GM18873 (cell line): ENCODE measurements at regions not wholly inside any gene's neighbourhood (a gene's known extent, or its start where the extent isn't known, plus 50 kb on each side); places are given as distances from the start of the nearest gene placed in this dataset.

Experiments used
- ATAC-seq: cut with Tn5 transposase; IDR thresholded peaks from one replicate; pipeline ENCODE4 v1.9.1; 2021; ENCODE audit warnings: mild to moderate bottlenecking, moderate library complexity, moderate number of reproducible peaks; ENCODE audit not compliant: unreplicated experiment, low FRiP score

DNA sequence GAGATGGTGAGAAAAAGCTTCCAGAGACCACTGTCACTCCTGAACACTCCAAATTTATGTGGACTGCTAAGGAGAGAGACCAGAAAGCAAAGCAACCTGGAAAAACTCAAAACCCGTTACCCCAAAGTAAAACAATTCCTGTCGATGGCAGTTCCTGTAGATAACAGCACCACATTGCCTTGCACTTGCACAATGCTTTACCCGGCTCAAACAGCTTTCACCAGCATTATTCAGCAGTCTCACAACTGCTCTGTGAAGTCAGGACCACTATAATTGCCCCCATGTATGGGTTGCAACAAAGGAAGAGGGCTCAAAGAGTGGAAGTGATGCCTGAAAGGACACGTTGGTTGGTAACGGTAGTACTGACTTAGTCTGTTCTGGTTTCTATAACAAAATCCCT is 234.8 kb downstream of the BCOR start:
- no peak for ATAC-seq

DNA sequence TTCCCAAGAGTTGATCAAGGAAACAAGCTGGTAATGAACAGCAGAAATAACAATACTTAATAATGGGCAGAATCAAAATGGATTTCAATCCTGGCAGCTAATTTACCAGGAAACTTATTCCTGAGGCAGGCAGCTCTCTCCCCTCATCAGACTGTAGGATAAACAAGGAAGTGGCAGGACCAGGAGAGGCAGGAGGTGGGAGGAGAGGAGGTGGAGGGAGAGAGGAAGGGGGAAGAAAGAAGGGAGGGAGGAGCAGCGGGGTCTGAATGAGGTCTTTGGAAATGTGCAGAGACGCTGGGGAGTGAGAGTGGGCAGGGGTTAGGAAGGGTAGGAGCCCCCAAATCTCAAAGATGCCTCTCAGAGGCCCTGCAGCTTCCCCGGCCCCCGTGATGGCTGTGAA is 231.5 kb downstream of the BCOR start:
- no peak for ATAC-seq

DNA sequence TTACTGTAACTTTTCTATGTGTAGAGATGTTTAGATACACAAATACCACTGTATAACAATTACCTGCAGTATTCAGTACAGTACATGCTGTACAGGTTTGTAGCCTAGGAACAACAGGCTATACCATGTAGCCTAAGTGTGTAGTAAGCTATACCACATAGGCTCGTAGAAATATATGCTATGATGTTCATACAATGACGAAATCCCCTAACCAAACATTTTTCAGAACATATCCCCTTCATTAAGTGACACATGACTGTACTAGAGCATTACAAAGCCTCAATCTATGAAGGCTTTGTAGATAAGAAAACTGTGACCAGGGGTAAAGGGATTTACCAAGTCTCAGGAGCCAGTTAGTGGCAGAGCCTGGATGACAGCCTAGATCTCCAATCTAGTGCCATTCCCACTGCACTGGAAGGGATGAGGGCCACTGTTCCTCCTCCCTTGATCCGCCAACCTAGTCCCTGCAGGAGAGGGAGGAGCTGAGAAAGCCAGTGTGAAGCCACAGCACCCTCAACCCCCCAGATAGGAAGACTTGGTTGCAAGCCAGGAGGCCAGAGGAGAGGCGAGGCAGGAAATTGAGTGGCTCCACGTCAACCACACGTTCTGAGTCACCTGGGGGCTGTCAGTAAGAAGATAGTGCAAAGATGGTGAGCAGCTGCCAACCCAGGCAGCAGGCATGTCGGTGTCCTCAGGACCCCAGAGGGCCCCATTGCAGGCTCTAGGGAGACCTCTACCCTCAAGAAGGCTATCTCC is 227.7 kb downstream of the BCOR start:
- no peak for ATAC-seq

DNA sequence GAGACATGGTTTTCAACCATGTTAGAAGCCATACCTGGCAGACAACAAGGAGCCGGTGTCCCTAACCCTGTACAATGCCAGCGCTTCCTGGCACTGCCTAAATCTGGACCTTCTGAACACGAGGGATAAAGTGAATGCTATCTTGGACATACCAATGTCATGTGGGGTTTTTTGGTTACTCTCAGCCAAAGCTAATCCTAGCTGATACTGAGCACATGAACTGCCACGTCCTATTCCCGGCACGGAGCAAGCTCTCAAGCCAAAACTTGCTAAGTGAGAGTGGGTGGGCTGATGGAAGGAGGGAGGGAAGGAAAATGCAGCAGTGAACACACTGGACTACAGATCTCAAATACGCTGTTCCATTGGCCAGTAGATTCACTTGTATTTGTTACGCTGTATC is 226.1 kb downstream of the BCOR start:
- ATAC-seq, result no peak

DNA sequence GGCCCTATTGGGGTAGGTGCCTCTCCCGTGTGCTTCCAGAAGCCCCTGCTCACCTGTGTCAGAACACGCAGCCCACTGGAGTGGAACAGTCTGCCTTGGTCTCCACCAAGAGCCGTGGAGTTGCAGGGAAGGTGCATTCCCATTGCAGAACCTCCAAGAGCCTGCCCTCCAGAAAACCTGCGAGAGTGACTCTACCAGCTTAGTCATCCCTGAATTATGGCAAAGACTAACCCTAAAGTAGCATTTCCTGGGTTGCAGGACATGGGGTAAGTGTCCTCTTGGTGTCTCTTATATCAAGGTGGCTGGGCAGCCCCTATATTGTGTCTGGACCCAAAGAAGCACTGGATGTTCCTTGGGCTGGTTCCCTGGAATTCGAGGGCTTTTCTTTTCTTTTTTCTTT is 224.6 kb downstream of the BCOR start:
- no peak for ATAC-seq

- peak; percentile 93 for ATAC-seq
Measured at GRCh38 chrX:39874202-39874816, 223.4 kb downstream of the BCOR start.

- no peak for ATAC-seq
Measured at GRCh38 chrX:39875834-39876628, 221.7 kb downstream of the BCOR start.

DNA sequence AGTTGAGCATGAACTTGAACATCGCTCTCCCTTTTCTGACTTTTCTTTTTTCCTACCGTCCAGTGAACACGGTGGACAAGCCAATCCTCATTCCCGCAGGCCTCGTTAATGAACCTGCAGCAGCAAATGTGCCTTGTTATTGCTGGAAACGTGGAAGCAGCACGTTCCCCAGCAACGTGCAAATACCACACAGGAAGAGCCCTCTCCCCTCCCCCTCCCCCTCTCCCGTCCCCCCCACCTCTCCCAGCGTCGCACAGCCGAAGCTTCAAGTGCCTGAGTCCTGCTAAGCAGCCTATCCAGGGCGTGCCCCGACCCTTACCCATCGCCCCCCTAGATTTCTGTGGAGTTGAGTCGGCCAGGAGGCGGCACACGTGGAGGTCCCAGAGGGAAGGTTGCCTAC is 219.9 kb downstream of the BCOR start:
- ATAC-seq, result no peak

DNA sequence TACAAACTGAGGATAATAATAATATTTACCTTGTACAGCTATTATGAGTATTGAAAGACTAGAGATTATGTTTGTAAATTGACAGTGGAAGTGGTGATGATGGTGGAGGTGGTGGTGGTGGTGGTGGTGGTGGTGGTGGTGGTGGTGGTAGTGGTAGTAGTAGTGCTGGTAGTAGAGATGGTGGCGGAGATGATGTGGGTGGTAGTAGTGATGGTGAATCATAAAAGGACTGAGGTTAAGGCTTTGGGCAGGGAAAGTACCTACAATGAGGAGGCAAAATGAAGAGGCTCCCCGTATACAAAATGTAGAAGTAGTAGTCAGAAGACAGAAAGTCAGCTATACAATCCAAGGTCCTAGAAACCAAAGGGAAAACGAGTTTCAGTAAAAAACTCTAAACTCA is 214.1 kb downstream of the BCOR start:
- no peak for ATAC-seq

GRCh38 chrX:39886282-39886681 is 211.5 kb downstream of the BCOR start:
- ATAC-seq, result no peak

DNA sequence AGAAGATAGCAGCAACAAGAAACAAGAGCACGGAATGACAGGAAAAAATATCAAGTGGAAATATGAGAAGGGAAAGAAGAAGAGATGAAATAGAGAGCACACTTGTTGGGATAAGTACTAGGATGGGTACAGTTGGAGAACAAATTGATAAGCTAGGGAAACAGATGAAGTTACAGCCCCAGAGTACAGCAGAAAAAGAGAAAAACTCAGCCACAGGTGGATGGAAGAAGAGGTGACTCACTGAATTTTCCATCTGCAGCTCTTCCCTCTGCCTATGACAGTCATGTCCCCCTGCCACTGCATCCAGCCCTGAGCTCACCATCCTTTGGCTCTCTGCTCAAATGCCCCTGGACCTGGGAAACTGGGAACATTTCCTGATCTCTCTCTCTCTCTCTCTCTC is 209.0 kb downstream of the BCOR start:
- ATAC-seq, result no peak

DNA sequence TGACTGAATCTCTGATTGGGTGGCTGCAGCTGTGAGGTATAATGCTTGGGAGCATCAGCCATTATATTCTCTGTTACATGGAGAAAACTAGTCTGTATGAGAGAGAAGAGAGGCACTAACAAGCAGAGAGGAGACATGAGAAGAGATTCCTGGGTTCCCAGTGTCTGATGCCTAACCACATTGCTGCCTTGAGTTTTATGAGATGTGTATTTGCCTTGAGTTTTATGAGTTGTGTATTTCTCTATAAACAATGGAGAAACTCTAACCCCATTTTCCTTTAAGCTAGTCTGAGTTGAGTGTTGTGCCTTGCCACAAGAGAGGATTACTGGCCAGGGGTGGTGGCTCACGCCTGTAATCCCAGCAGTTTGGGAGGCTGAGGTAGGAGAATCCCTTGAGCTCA is 208.1 kb downstream of the BCOR start:
- no peak for ATAC-seq

DNA sequence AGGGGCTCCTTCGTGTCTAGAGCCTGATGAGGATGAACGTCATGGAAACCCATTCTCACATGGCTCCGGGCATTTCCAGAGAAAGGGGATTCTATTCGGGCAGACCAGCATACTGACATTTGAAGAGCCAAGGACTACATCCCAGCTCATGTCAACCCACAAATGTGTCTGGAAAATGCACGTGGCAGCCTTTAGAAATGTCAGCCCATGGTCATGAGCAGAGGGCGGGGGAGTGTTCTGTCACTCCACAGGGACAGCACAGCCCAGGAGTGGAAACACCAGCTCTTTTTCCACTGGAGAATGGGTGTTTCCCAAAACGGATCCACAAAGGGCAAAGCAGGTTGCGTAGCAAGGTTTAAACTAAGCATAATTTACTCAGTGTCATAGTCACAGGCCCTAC is 207.0 kb downstream of the BCOR start:
- ATAC-seq, result no peak

DNA sequence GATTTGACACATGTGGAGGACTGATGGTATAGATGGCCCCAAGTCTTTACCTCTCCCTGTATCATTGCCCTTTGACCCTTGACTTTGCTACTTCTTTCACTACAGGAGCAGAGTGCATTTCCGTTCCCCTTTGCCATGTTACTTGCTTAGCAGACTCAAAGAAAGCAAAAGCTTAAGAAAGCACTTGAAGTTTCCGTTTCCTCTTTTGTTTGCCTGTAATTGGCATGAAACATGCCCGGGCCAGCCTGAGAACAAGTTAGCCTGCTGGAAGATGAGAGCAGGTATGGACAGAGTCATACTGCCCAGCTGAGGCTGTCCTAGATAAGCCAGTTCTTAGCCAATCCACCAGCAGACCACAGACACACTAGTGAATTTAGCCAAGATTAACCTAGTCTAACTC is 206.0 kb downstream of the BCOR start:
- no peak for ATAC-seq

DNA sequence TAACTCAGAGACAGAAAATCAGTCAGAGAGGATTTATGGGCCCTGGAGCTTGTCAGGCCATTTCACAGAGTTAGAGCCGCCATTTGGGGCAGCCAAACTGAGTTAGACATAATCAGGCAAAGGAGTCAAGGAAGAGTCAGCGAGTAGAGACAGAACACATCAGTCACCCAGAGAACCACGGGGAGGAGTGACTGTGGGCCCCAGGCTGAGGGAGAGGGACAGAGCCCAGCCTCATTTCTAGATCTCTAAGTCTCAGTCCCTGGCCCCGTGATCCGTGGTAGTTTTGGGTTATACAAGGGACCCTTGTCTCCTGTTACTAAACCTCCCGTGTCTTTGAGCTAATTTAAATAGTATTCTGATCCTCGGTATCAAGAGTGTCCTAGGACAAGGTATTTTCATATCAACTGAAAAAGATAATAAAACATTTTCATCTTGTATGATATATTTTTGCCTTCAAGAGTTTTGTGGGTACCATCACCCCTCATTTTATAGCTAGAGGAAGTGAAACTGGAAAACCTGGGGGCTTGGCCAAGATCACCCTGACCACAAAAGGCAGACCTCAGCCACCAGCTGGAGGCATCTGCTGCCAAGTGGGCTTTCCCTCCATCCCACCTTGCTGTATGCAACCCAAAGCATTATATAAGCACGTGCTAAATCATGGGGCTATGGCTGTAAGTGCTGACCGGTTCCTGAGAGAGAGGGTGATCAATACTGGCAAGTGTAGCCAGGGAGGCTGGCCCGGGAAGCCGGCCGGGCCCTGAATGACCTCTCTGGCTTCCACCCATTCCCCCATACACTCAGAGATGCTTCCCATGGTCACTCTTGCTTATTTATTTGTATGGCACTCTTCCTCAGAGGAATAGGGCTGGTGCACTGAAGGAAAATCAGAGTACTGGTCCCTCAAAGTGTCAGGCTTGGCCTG is 204.1 kb downstream of the BCOR start:
- ATAC-seq, result no peak

DNA sequence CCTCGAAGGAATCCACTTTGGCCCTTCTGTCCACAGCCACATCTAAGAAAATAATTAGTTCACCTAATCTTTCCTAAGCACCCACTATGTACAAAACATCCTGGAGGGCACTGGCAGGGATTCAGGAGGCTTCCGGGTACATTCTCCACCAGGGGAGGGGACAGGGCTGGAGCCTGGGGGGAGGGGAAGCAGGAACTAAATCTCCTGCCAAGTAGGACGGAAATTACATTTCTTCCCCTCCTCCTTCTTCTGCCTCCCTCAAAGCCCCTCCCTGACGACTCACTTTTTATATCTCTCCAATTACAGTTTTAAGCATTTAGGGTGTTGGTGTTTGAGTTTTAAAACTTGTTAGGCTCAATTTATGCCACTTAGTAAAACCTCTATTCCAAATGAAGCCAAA is 203.1 kb downstream of the BCOR start:
- no peak for ATAC-seq

DNA sequence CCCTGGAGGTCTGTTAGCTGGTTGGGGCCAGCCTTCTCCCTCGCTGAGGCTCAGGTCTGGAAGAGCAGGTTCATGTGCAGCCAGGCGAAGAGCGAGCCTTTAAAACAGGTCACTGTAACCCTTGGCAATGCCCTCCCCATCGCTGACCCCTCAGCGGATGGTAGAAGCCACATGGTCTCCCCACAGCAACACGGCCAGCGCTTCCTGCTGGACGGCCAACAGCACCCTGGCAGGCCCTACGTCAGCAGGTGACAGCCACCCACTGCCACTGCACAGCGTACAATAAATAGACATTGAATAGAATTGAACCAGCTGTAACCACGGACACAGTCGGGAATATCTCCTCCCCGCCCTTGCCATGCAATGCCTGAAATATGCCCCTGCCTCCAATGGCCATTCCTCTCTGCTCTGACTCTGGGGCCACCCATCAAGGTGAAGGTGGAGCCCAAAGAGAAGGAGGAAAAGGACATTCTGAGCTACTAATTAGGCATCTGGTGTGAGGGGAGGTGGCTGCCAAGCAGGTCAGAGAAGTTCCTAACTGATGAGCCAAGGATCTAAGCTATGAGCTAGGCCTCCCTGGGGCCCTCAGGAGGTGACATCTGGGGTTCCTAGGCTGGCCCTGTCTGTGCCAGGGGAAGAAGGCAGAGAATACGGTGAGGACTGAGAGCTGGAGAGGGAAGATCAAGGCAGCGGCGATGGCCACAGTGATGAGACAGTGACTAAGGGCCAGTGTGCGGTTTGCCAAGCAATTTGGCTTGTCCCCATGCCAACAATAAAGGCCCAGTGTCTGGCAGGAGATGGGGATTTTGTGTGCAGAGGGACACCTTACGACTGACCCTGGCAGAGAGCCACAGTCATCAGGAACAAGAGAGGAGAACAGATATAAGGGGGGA is 202.3 kb downstream of the BCOR start:
- ATAC-seq, result no peak

GRCh38 chrX:39896951-39897740 is 200.6 kb downstream of the BCOR start:
- ATAC-seq, result no peak

DNA sequence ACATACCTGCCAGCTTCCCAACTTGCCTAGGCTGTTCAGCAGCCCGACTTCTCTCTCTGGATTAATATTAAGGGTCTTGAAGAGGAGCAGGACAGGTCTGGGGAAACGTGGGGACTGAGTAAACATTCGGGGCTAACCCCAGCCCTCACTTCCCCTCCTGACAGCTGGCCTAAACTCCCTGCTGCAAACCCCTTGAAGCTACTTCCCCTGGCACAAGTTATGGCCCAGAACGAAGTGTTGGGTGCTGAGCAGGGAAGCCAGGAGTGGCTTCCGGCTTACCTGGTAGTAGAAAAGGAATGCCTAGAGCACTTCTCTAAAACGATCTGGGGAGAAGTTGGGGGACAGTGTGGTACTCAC is 200.0 kb downstream of the BCOR start:
- no peak for ATAC-seq
